GM21423 (cell line): ENCODE measurements at regions not wholly inside any gene's neighbourhood (a gene's known extent, or its start where the extent isn't known, plus 50 kb on each side); places are given as distances from the start of the nearest gene placed in this dataset.
"Not testable (repeated sequence)": the region's sequence is repeated elsewhere in the genome, so short reads cannot be mapped to it uniquely, and the experiment has no call there.

Experiments
- ATAC-seq: cut with Tn5 transposase; IDR thresholded peaks from one replicate; pipeline ENCODE4 v1.9.1; 2021; ENCODE audit warnings: mild to moderate bottlenecking, moderate library complexity; ENCODE audit not compliant: unreplicated experiment

DNA sequence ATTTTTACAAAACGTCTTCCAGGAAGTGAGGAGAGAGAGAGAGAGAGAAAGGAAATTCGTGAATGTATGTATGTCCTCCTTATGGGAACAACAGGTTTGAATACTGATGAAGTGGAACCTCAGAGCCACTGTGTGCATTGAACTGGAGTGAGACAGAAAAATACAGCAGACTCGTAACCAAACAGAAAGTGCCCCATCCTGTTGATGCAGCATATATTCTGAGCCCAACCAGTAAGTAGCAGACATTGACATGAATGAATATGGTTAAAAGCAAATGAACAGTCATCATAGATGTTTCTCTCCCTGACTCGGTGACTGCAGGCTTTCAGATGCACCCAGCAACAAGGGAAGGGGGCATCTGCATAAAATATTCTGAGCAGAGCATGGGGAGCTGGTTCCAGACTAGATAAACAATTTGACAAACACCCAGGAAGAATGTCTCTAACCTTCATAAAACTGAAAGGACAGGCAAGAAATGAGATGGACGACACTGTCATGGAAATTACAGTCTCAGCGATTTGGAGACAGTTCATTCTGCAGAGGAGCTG lies 471.0 kb upstream of the PBX1 start:
- ATAC-seq = no peak

DNA sequence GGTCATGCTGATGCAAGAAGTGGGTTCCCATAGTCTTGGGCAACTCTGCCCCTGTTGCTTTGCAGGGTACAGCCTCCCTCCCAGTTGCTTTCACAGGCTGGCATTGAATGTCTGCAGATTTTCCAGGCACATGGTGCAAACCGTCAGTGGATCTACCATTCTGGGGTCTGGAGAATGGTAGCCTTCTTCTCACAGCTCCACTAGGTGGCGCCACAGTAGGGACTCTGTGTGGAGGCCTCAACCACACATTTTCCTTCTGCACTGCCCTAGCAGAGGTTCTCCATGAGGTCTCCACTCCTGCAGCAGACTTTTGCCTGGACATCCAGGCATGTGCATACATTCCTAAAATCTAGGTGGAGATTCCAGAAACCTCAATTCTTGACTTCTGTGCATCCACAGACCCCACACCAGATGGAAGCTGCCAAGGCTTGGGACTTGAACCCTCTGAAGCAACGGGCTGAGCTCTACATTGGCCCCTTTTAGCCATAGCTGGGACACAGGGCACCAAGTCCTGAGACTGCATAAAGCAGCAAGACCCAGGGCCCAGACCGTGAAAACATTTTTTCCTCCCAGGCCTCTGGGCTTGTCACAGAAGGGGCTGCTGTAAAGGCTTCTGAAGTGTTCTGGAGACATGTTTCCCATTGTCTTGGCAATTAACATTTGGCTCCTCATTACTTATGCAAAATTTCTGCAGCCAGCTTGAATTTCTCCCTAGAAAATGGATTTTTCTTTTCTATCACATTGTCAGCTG lies 466.2 kb upstream of the PBX1 start:
- no peak for ATAC-seq

DNA sequence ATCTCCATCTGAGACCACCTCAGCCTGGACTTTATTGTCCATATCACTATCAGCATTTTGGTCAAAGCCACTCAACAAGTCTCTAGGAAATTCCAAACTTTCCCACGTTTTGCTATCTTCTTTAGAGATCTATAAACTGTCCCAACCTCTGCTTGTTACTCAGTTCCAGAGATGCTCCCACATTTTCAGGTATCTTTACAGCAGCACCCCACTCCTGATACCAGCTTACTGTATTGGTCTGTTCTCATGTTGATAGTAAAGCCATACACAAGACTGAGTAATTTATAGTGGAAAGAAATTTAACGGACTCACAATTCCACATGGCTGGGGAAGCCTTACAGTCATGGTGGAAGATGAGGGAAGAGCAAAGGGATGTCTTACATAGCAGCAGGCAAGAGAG lies 465.4 kb upstream of the PBX1 start:
- ATAC-seq = no peak

DNA sequence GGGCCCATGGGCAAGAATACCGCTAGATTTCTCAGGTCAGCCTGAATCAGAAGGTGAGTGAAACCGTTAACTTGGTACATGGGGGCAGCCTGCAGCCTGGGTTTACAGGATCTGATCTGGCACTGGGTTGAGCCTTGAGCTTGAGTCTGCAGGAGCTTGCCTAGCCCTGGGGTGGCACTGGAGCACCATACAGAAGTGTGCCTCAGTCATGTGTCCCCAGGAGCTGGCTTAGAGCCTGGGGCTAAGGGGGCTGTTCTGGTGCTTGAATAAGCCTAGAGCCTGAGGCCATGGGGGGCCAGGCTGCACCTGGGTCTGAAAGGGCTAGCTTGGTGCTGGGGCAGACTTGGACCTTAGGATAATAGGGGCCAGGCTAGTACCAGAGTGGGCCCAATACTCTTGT lies 457.2 kb upstream of the PBX1 start:
- no peak for ATAC-seq

DNA sequence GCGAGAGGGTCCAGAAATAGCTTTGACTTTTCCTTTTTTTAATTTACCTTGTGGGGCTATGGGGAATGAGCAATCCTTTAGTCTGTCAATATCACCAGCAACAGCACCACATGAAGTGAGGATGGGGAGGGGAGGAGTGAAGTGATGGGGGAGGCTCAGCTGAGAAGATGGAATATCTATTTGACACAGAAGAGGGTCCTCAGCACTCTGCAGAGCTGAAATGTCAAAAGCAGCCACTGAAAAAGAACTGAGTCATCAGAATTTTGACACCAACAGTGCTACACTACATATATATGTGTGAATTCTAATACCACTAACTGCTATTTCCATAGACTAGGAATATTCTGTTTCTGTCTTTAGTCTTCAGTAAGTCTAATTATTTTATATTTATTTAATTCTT lies 427.0 kb upstream of the PBX1 start:
- ATAC-seq = no peak

DNA sequence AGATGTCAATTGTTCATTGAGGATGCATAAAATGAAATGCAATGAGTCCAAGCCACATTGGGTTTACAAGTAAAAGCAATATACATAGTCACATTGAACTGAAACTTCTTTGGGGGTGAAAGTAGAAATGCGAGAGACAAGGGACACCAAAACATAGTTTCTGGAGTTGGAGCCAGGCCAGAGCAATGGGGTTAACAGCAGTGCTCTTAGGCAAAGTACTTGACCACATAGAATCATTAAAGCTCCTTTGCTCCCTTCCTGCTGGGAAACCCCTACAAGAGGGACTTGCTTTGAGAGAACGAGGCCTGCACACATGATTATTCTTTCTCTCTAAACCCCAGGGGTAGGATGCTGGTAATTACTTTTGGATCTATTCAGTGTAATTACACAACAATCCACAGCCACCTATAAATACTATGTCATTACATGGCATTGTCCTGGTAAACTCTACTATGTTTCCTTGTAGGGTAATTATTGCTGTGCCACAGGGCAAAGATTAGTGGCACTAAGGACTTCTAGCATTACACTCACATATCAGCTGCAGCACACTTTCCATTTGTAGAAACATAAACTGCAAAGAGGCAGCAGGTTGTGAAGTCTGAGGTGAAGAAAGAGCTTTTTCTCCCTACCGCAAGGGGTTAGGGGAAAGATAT lies 421.6 kb upstream of the PBX1 start:
- ATAC-seq = no peak

DNA sequence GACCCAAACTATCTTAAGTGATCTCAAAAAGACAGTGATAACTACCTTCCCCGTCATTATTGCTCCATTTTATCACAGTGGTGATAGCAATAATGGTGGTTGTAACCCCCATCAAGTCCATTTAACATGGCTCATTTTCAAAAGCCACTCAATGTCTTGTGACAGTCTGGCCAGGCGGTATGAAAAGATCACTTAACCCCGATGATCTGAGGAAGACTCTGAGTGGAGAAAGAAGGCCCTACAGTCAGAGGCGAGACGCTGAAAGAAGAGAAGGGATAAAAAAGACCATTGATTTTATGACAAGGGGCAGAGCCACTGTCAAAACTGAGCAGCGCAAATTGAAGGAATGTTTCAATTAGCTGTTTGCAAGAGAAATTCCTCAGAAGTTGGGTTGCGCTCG lies 417.2 kb upstream of the PBX1 start:
- ATAC-seq = no peak

DNA sequence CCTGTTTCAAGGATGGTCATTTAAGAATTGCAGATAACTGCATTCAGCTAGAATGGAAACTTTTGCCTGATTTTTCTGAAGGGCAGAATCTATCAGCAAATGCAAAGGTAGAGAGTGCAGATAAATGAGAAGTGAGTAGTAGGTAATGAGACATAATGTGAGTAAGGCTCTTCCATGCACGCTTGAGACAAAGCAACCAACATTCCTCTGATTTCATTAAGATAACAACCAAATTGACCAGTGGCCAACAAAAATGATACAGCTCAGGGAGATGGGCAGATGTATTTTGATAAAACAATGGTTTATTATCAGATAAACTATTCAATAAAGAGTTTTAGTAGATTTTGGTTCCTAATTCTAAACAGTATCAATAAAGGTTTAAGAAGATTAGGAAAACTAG lies 404.4 kb upstream of the PBX1 start:
- ATAC-seq = no peak

DNA sequence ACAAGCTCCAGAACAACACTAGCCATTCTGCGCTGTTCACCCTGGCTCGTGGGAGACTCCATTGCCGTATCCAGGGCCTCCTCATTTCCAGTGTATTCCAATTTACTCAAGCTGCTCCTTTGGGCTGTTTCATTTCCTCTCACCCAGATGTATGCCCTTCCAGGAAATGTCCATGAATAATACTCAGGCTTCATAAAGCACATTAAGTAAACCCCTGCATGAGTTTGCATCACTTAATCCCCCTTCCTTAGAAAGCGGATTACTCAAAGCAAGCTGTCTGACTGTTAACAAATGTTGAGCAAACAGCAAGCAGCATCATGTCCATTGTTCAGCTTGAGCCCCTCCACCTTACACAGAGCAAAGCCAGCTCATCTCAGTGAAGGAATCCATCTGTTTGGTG lies 403.6 kb upstream of the PBX1 start:
- ATAC-seq = no peak

DNA sequence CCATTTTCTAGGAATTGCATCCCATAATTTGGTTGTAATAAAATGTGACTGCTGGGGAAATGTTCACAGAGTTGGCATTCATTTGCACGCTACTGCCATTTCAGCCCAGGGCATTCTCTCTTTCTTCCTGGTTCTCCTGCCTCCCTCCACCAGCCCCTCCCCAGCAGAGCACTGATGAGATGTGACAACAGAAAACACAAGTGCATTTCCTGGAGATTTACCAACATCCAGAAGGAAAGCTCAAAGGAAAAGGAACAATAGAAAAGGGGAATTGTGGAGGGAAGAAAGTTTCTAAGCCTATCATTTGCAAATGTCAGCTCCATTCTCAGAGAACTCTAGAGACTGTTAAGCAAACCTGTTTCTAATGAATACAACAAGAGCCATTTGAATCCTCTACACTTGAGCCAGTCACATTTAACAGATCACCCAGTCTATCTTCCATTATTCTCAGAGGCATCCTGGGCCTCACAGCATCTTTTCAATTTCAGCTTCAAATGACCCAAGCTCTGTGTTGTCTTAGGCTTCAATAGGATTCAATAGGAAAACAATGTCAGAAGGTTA lies 395.6 kb upstream of the PBX1 start:
- no peak for ATAC-seq

DNA sequence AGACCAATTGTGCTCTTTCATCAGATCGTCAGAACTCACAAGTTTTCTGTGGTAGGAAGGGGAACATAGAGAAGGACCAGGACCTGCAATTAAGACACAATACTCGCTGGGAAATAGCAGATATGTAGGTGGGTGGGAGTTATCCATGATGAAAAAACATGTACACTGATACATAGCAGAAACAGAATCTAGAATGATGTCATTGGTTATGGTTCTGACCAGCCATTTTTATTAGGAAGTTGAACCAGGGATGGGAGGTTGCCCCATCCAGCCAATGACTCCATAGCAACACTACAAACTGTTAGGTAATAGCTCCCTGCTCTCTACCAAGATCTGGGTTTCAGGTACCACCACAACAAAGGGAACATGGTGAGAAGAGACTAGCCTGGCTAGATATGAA lies 393.5 kb upstream of the PBX1 start:
- ATAC-seq = no peak

DNA sequence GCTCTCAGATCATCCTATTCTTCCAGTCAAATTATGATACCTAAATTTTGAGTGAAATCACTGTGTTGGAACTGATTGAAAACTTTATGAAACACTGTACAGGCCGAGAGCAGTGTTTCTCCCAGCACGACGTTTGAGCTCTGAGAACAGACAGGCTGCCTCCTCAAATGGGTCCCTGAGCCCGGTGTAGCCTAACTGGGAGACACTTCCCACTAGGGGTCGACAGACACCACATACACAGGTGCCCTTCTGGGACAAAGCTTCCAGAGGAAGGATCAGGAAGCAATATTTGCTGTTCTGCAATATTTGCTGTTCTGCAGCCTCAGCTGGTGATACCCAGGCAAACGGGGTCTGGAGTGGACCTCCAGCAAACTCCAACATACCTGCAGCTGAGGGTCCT lies 392.5 kb upstream of the PBX1 start:
- ATAC-seq = not testable (repeated sequence)

DNA sequence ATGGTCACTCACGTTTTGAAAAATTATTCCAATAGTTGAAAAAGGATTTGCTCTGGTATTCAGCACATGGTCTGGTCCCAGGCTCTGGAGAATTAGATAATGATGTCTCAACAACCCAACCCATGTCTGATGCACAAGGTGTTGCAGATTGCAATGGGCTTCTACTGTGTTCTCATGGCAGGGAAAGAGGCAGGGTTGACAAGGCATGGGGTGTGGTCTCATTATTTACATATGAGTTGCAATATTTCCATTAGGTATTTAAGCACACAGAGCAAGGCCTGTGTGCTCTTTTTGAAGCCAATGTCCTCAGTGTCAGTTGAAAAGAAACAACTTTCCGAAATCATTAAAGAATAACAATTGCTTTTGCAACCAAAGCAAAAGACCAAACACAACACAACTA lies 381.9 kb upstream of the PBX1 start:
- no peak for ATAC-seq

DNA sequence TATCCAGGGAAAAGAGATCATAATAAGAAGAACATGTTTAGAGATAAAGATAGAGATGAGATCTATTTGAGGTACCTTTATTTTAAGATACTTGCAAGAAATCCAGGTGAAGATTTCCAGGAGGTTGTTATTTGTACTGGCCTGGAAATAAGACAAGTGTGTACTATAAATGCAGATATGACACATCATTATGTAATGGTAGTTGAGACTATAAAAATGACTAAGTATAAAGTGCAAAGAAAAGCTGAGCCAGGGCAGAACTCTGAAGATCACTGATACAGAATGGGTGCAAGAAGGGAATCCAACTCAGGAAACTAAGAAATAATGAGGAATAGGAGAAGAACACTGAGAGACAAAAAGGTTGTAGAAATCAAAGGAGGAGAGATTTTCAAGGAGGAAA lies 378.2 kb upstream of the PBX1 start:
- no peak for ATAC-seq

DNA sequence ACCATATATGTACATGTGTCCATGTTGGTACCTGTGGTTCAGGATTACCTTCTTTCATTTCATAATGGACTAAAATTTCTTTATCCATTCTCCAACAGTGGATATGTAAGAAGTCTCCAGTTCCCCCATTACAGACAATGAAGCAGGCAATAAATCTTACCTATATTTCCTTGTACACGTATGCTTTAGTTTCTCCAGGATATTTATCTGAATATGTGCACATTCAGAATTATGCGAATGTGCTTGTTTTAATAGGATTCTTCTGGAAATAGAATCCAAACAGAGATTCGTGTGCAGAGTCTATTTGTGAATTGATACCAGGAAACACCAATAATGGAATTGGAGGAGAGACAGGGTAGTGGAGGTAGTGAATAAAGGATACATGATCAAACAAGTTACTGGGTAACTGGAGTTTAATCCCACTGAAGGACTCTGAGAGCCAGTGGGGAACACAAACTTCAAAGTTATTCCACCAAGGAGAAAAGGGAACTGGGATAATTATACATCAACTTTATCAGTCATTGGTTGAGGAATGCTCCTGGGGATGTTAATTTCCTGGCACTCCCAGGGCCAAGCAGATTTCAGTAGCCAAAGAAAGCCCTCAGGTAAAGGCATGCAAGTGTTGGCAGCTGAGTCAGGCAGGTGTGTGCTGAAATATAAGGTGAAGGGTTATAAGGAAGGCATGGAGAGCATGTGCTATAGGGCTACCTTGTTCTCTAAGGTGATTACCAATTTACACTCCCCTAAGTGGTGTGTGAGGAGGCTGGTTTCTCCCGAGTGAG lies 374.9 kb upstream of the PBX1 start:
- no peak for ATAC-seq

DNA sequence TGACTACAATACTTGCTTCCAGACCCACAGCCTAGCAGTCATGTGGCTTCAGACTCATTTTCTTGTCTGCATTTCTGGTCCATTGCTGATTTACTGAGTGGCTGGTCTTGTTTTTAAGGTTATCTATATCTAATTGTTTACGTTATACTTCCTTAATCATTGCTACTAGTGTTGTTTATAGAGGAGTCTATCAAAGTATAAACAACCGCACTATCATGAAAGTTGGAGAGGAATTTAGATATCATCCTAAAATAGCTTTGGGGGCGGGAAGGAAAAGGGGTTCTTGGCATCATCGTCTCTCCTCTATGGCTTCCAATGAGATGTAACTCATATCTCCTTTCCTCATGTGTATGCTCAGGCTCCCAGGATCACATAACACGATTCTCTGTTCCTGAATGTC lies 372.1 kb upstream of the PBX1 start:
- no peak for ATAC-seq

DNA sequence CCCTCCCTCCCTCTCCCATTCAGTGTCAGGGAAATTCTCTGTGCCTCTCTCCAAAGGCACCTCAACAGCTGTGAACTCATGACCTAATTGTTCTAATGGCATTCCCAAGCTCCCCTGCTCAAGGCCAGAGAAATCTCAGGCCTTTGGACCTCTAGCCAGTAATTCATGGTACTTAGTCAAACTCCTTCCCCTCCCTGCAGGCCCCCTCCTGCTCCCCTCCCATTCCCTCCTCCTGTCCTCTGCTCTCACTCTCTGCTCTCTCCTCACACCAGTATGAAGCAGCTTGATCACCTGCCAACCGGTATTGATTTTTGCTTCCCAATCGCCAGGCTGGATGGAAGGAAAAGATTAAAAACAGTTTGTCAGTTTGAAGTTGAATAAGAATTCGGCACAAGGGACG lies 370.5 kb upstream of the PBX1 start:
- no peak for ATAC-seq

DNA sequence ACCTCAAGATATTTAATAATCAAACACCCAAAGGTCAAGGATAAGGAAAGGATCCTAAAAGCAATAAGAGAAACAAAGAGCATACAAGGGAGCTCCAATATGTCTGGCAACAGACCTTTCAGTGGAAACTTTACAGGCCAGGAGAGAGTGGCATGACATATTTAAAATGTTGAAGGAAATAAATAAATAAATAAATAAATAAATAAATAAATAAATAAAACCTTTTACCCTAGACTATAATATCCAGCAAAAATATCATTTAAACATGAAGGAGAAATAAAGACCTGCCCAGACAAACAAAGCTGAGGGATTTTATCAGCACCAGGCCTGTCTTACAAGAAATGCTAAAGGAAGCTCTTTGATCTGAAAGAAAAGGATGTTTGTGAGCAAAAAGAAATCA lies 367.8 kb upstream of the PBX1 start:
- ATAC-seq = no peak

DNA sequence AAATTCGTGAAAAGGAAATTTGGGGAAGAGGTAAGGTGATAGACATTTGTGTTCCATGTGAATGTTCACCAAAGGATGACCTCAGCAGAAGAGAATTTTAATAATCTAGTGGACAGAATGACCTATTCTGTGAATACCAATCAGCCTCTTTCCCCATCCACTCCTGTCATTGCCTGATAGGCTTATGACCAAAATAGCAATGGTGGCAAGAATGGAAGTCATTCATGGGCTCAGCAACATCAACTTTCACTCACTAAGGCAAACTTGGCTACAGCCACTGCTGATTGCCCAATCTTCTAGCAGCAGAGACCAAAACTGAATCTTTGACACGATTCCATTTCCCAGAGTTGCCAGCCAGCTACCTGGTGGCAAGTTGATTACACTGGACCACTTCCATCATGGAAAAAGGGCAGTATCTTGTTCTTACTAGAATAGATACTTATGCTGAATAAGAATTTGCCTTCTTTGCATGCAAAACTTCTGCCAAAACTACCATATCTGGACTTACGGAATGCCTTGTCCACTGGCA lies 348.7 kb upstream of the PBX1 start:
- no peak for ATAC-seq

DNA sequence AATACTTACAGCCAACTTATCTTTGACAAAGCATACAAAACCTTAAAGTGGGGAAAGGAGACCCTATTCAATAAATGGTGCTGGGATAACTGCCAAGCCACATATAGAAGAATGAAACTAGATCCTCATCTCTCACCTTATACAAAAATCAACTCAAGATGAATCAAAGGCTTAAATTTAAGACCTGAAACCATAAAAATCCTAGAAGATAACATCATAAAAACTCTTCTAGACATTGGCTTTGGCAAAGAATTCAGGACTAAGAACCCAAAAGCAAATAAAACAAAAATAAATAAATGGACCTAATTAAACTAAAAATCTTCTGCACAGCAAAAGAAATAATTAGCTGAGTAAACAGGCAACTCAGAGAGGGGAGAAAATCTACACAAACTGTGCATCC lies 335.6 kb upstream of the PBX1 start:
- no peak for ATAC-seq

DNA sequence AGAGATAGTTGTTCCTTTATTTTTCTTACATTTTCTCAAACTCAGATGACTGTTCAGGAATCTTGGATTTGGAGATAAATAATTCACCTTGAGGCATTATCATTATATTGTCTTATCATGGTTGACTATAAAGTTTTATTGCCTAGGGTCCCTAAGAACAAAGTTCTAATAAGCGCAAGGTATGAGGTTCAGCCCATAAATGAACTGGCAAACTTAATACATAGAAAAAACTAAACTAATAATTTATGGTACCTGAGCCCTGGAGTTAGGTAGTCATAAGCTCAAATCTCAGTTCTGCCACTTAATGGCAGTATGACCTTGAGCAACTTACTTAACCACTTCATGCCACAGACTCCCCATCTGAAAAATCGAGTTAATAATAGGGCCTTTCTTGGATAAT lies 334.0 kb upstream of the PBX1 start:
- no peak for ATAC-seq
